H1 (cell line): ENCODE measurements at regions not wholly inside any gene's neighbourhood (a gene's known extent, or its start where the extent isn't known, plus 50 kb on each side); places are given as distances from the start of the nearest gene placed in this dataset.

Source experiments
- CTCF ChIA-PET: fragments of 300-600 bp; sonication (Branson Sonifier 250); formaldehyde crosslinking; loops from one replicate; lab custom pipeline; 2021; ENCODE audit not compliant: partially characterized antibody; lab: Charles Lee
- POLR2A ChIA-PET: fragments of 300-600 bp; sonication (Branson Sonifier 250); formaldehyde crosslinking; loops from one replicate; lab custom pipeline; 2021; ENCODE audit warnings: inconsistent platforms; ENCODE audit not compliant: partially characterized antibody; lab: Charles Lee
- DNase-seq, 2 experiments: peaks; one replicate each; pipeline versions ENCODE4 v3.0.0 to v3.0.0-alpha.2; 2010 to 2022; ENCODE audit warnings: low spot score in 2 of 2, low read depth in 1 of 2, mixed read lengths in 1 of 2
- FAIRE-seq: peaks from 2 replicates; lab custom pipeline; 2011; peaks lifted over from hg19 to GRCh38; lab: Jason Lieb, UNC
- H2AFZ ChIP-seq: 2 replicates; pipeline ENCODE4 v1.8.1; 2012; ENCODE audit warnings: low read length, inconsistent platforms
- H2AK5ac ChIP-seq: 2 replicates; pipeline ENCODE4 v1.6.1; 2013; ENCODE audit warnings: low read depth, low read length
- H2BK120ac ChIP-seq: replicated peaks from 2 replicates; pipeline ENCODE3; 2013; ENCODE audit warnings: low read depth, low read length, inconsistent platforms
- H2BK12ac ChIP-seq: 2 replicates; pipeline ENCODE4 v1.6.1; 2013; ENCODE audit warnings: low read depth, low read length
- H2BK15ac ChIP-seq: 2 replicates; pipeline ENCODE4 v1.6.1; 2013; ENCODE audit warnings: low read length
- H2BK20ac ChIP-seq: 2 replicates; pipeline ENCODE4 v1.6.1; 2013; ENCODE audit warnings: low read length
- H2BK5ac ChIP-seq: 2 replicates; pipeline ENCODE4 v1.6.1; 2013; ENCODE audit warnings: low read depth, low read length
- H3K14ac ChIP-seq: 2 replicates; pipeline ENCODE4 v1.6.1; 2013; ENCODE audit warnings: inconsistent platforms; ENCODE audit not compliant: insufficient read length
- H3K18ac ChIP-seq: 2 replicates; pipeline ENCODE4 v1.6.1; 2013; ENCODE audit warnings: low read length; ENCODE audit errors: extremely low read depth
- H3K23ac ChIP-seq: 2 replicates; pipeline ENCODE4 v1.6.1; 2013; ENCODE audit warnings: inconsistent platforms; ENCODE audit not compliant: insufficient read length
- H3K23me2 ChIP-seq: 2 replicates; pipeline ENCODE4 v1.6.1; 2013; ENCODE audit warnings: low read depth, low read length
- H3K27ac ChIP-seq: 2 replicates; pipeline ENCODE4 v1.6.1; 2011; ENCODE audit warnings: low read depth, low read length, inconsistent platforms
- H3K27me3 ChIP-seq, 4 experiments: replicated peaks in 1 of 4; 1 replicate in 1 of 4; 2 replicates in 3 of 4; pipeline versions ENCODE4 v1.6.1 to v1.8.1; 2011 to 2013; ENCODE audit warnings: low read length in 3 of 4, mild to moderate bottlenecking in 3 of 4, inconsistent platforms in 2 of 4, mixed read lengths in 2 of 4, moderate library complexity in 1 of 4; ENCODE audit not compliant: control insufficient read depth in 3 of 4, insufficient read depth in 3 of 4; ENCODE audit errors: extremely low read depth in 1 of 4
- H3K36me3 ChIP-seq, 4 experiments: 2 replicates each; pipeline versions ENCODE4 v1.6.1 to v1.8.1; 2011 to 2013; ENCODE audit warnings: mild to moderate bottlenecking in 4 of 4, low read length in 3 of 4, moderate library complexity in 2 of 4, control low read depth in 1 of 4, inconsistent platforms in 1 of 4; ENCODE audit not compliant: insufficient read depth in 4 of 4, control insufficient read depth in 2 of 4
- H3K4ac ChIP-seq: replicated peaks from 2 replicates; pipeline ENCODE3; 2013; ENCODE audit warnings: low read length, low read depth, mixed read lengths, inconsistent platforms; ENCODE audit not compliant: insufficient read length
- H3K4me1 ChIP-seq, 4 experiments: replicated peaks in 1 of 4; 1 replicate in 1 of 4; 2 replicates in 3 of 4; pipeline versions ENCODE4 v1.6.1 to v1.8.1; 2011 to 2013; ENCODE audit warnings: low read length in 3 of 4, inconsistent platforms in 2 of 4, mixed read lengths in 1 of 4; ENCODE audit not compliant: insufficient read depth in 4 of 4, control insufficient read depth in 3 of 4
- H3K4me2 ChIP-seq, 2 experiments: 2 replicates each; pipeline versions ENCODE4 v1.6.1 to v1.8.1; 2011 to 2013; ENCODE audit warnings: low read depth in 2 of 2, low read length in 2 of 2, control low read depth in 1 of 2, inconsistent platforms in 1 of 2, mild to moderate bottlenecking in 1 of 2; ENCODE audit not compliant: insufficient read depth in 1 of 2
- H3K4me3 ChIP-seq, 4 experiments: fragments of 200-600, 300-600 bp in 1 of 4; sonication (generic), shearing (Covaris generic), sonication (Bioruptor Twin) in 1 of 4; 2 replicates each; pipeline versions ENCODE4 v1.5.1 to v1.8.1; 2011 to 2016; ENCODE audit warnings: low read length in 4 of 4, low read depth in 3 of 4, control low read depth in 2 of 4, inconsistent platforms in 2 of 4, mild to moderate bottlenecking in 2 of 4, mixed read lengths in 1 of 4, moderate library complexity in 1 of 4; ENCODE audit not compliant: insufficient read depth in 2 of 4; ENCODE audit errors: extremely low read depth in 1 of 4
- H3K56ac ChIP-seq: replicated peaks from 2 replicates; pipeline ENCODE3; 2013; ENCODE audit warnings: low read depth, mild to moderate bottlenecking, mixed read lengths, low read length, inconsistent platforms; ENCODE audit not compliant: insufficient read length
- H3K79me1 ChIP-seq: 2 replicates; pipeline ENCODE4 v1.6.1; 2013; ENCODE audit warnings: low read depth, low read length, control low read depth
- H3K79me2 ChIP-seq, 2 experiments: 2 replicates each; pipeline versions ENCODE4 v1.6.1 to v1.8.1; 2012 to 2013; ENCODE audit warnings: low read length in 2 of 2, mild to moderate bottlenecking in 2 of 2, inconsistent platforms in 1 of 2; ENCODE audit not compliant: insufficient read depth in 2 of 2, control insufficient read depth in 1 of 2
- H3K9ac ChIP-seq, 4 experiments: replicated peaks in 1 of 4; 1 replicate in 1 of 4; 2 replicates in 3 of 4; pipeline versions ENCODE4 v1.6.1 to v1.8.1; 2011 to 2013; ENCODE audit warnings: low read depth in 3 of 4, low read length in 3 of 4, control low read depth in 2 of 4, mild to moderate bottlenecking in 2 of 4, moderate library complexity in 2 of 4, inconsistent platforms in 1 of 4; ENCODE audit errors: extremely low read depth in 1 of 4
- H3K9me3 ChIP-seq, 2 experiments: 2 replicates each; pipeline versions ENCODE4 v1.6.1 to v1.8.1; 2012 to 2013; ENCODE audit warnings: mild to moderate bottlenecking in 2 of 2, moderate library complexity in 2 of 2, control low read depth in 1 of 2, inconsistent platforms in 1 of 2, low read depth in 1 of 2, low read length in 1 of 2, mixed read lengths in 1 of 2; ENCODE audit not compliant: insufficient read depth in 2 of 2
- H4K20me1 ChIP-seq, 2 experiments: replicated peaks in 1 of 2; 2 replicates each; pipeline versions ENCODE3 to v1.8.1; 2011 to 2013; ENCODE audit warnings: inconsistent platforms in 2 of 2, low read length in 2 of 2, mild to moderate bottlenecking in 1 of 2; ENCODE audit not compliant: insufficient read depth in 2 of 2, control insufficient read depth in 1 of 2
- H4K5ac ChIP-seq: 2 replicates; pipeline ENCODE4 v1.6.1; 2013; ENCODE audit warnings: low read length, low read depth, mixed read lengths, inconsistent platforms; ENCODE audit not compliant: insufficient read length
- H4K8ac ChIP-seq: 2 replicates; pipeline ENCODE4 v1.8.0; 2013; ENCODE audit warnings: mild to moderate bottlenecking, moderate library complexity, low read length, inconsistent platforms; ENCODE audit not compliant: insufficient read depth; ENCODE audit errors: extremely low read depth
- H4K91ac ChIP-seq: replicated peaks from 2 replicates; pipeline ENCODE3; 2013; ENCODE audit warnings: low read length, mixed read lengths, inconsistent platforms; ENCODE audit not compliant: insufficient read length
- MAX ChIP-seq: IDR thresholded peaks from 2 replicates; pipeline ENCODE4 v1.6.1; 2012; ENCODE audit warnings: inconsistent platforms
- POLR2AphosphoS5 ChIP-seq: IDR thresholded peaks from 2 replicates; pipeline ENCODE4 v1.6.1; 2011; ENCODE audit warnings: low read depth, low read length
- USF2 ChIP-seq: IDR thresholded peaks from 2 replicates; pipeline ENCODE4 v1.6.1; 2011; ENCODE audit warnings: low read length, improper control_type of control experiment
- ZNF274 ChIP-seq: IDR thresholded peaks from 2 replicates; pipeline ENCODE4 v1.7.0; 2012; ENCODE audit warnings: low read length, borderline replicate concordance; ENCODE audit errors: extremely low read depth
- WGBS, 2 experiments: shearing (Covaris generic) in 1 of 2; methylation state at CpG; one replicate each; pipeline versions ENCODE4 v1.1.6 to v1.1.7; 2013 to 2015; ENCODE audit warnings: low lambda C conversion rate in 2 of 2, mixed read lengths in 2 of 2, inconsistent platforms in 1 of 2, low coverage in 1 of 2, missing lambda C conversion rate in 1 of 2; ENCODE audit not compliant: insufficient replicate concordance in 2 of 2, insufficient coverage in 1 of 2, insufficient read length in 1 of 2; ENCODE audit errors: extremely low coverage in 1 of 2, missing lambda C conversion rate in 1 of 2; 5-methylcytosine and 5-hydroxymethylcytosine counted together

GRCh38 chr6:27129917-27130316 is 117.6 kb upstream of the PRSS16 start:
- no peak overlapping the region for H4K8ac ChIP-seq
- H2AFZ ChIP-seq: no peak overlapping the region
- POLR2A ChIA-PET: interaction anchor here (0.6 to 9.6 kb wide), 9 partner anchors 8 to 932 kb away, joined by 3 to 824 read pairs (median 52); a partner anchor contains a TSS
- CTCF ChIA-PET: interaction anchor here (0.7 to 1.7 kb wide), 3 partner anchors 15 to 29 kb away, joined by 3 to 4 read pairs (median 3); no protein-coding TSS in a partner anchor
- H3K27ac ChIP-seq: no peak overlapping the region
- H2AK5ac ChIP-seq: no peak overlapping the region
- no peaks in the 10 kb centered on the region for H3K9me3 ChIP-seq
- 90% methylated on average over 7 of the region's 8 CpGs; no CpG with 5 or more reads in 1 of the 2 experiments for WGBS, 2 experiments
- peak overlapping the region in 1 of 2 experiments; percentile 97; a peak in 1 of 4 replicates for H3K4me2 ChIP-seq
- no peak overlapping the region; the same call in 1 of the 2 replicates for H2BK5ac ChIP-seq
- peaks cover 10% of the 10 kb centered on the region for H3K23me2 ChIP-seq
- H3K4me1 ChIP-seq: peaks cover 0 to 2% (median 0%) of the 10 kb centered on the region in 4 experiments; a peak in 2 of 7 replicates
- H3K56ac ChIP-seq: no peak overlapping the region
- DNase-seq (no peak), FAIRE-seq (no peak)
- H4K20me1 ChIP-seq: no peaks in the 10 kb centered on the region
- no peak overlapping the region for H3K9ac ChIP-seq
- no peak overlapping the region for H2BK12ac ChIP-seq
- no peak overlapping the region for H2BK120ac ChIP-seq
- no peak overlapping the region for H3K23ac ChIP-seq
- H3K4ac ChIP-seq: no peak overlapping the region
- H3K14ac ChIP-seq: no peak overlapping the region
- no peak overlapping the region for H2BK20ac ChIP-seq
- H3K4me3 ChIP-seq: peak overlapping the region in 1 of 4 experiments; percentile 90; a peak in 1 of 8 replicates
- H3K79me1 ChIP-seq: no peaks in the 10 kb centered on the region
- no peak overlapping the region for H4K5ac ChIP-seq
- TF ChIP-seq MAX (no peak), USF2 (no peak), ZNF274 (no peak), POLR2AphosphoS5 (0 out of 2 replicates have a peak, but pooled peaks have one; percentile 31)
- TF ChIP-seq, all 59 proteins: peak for 1
- Histone ChIP-seq H3K27me3 (no peaks in the 10 kb centered on the region), H2BK15ac (no peak overlapping the region), H3K18ac (no peak overlapping the region), H4K91ac (no peak overlapping the region), H3K36me3 (no peaks in the 10 kb centered on the region; a peak in 1 of 8 replicates), H3K79me2 (peaks cover 0 to 7% of the 10 kb centered on the region in 2 experiments; a peak in 1 of 4 replicates)
